Thyroid gland (tissue), 4 donors: ENCODE measurements at regions not wholly inside any gene's neighbourhood (a gene's known extent, or its start where the extent isn't known, plus 50 kb on each side); places are given as distances from the start of the nearest gene placed in this dataset.
"Not testable (repeated sequence)": the region's sequence is repeated elsewhere in the genome, so short reads cannot be mapped to it uniquely, and the experiment has no call there.

Experiments
- DNase-seq, 2 donors: peaks; one replicate each; pipeline ENCODE4 v3.0.0-alpha.2; 2019
- H3K27ac ChIP-seq, 3 donors: fragments of 200-600 bp; sonication (generic); 1 replicate in 2 of 3; 2 replicates in 1 of 3; pipeline ENCODE4 v1.5.1; 2016 to 2019; ENCODE audit warnings: mild to moderate bottlenecking in 1 of 3, moderate library complexity in 1 of 3
- H3K27me3 ChIP-seq: fragments of 200-600 bp; sonication (generic); one replicate; pipeline ENCODE4 v1.5.1; 2019
- H3K36me3 ChIP-seq, 2 donors: fragments of 200-600 bp; sonication (generic); one replicate each; pipeline ENCODE4 v1.5.1; 2016 to 2019
- H3K4me1 ChIP-seq, 2 donors: fragments of 200-600 bp; sonication (generic); one replicate each; pipeline ENCODE4 v1.5.1; 2017 to 2019
- H3K4me3 ChIP-seq, 3 donors: fragments of 200-600 bp; sonication (generic); replicated peaks in 1 of 3; 1 replicate in 2 of 3; 2 replicates in 1 of 3; pipeline ENCODE4 v1.5.1; 2016; ENCODE audit warnings: mild to moderate bottlenecking in 1 of 3
- H3K9me3 ChIP-seq: fragments of 200-600 bp; sonication (generic); one replicate; pipeline ENCODE4 v1.5.1; 2017
- POLR2A ChIP-seq, 2 donors: fragments of 450-650 bp; IDR thresholded peaks; one replicate each; pipeline ENCODE4 v1.6.1; 2017; ENCODE audit warnings: antibody characterized with exemption in 2 of 2, mild to moderate bottlenecking in 2 of 2, moderate library complexity in 1 of 2
- WGBS, 2 donors: methylation state at CpG; one replicate each; pipeline ENCODE4 v1.1.5; 2017; 5-methylcytosine and 5-hydroxymethylcytosine counted together
- intact Hi-C: fragments of 100-400 bp; cut with DNase I; formaldehyde crosslinking; loops from one replicate; pipeline ENCODE4 v1.15.1; 2023
- TF ChIP-seq, protein P1 (sequence below), 6 experiments: fragments of 200-600 bp in 3 of 6; fragments of 450-650 bp in 3 of 6; sonication (generic) in 3 of 6; IDR thresholded peaks; one replicate each; pipeline ENCODE4 v1.5.1; 2016 to 2019; ENCODE audit warnings: antibody characterized with exemption in 6 of 6, mild to moderate bottlenecking in 2 of 6, inconsistent platforms in 1 of 6, moderate library complexity in 1 of 6

DNA sequence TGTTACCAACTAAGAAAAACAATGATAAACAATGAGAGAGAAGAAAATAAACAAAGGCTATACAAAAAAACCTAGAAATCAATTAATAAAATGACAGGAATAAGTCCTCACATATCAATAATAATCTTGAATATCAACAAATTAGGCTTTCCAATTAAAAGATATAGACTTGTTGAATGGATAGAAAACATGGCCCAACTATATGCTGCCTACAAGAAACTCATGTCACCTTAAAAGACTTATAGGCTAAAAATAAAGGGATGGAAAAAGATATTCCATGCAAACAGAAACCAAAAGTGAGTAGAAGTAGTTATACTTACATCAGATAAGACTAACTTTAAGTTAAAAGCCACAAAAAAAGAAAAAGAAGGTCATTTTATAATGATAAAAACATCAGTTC, 183.9 kb downstream of the MYRFL start:
- Histone ChIP-seq H3K9me3 (no peaks in the 10 kb centered on the region), H3K27ac (no peak overlapping the region), H3K27me3 (no peaks in the 10 kb centered on the region), H3K4me3 (no peak overlapping the region), H3K4me1 (no peaks in the 10 kb centered on the region), H3K36me3 (no peaks in the 10 kb centered on the region)
- intact Hi-C loops = no loop called here
- DNase-seq = no peak
- TF ChIP-seq POLR2A (IDR thresholded peaks at IDR 0.05) = no peak
- TF ChIP-seq, protein P1, sequence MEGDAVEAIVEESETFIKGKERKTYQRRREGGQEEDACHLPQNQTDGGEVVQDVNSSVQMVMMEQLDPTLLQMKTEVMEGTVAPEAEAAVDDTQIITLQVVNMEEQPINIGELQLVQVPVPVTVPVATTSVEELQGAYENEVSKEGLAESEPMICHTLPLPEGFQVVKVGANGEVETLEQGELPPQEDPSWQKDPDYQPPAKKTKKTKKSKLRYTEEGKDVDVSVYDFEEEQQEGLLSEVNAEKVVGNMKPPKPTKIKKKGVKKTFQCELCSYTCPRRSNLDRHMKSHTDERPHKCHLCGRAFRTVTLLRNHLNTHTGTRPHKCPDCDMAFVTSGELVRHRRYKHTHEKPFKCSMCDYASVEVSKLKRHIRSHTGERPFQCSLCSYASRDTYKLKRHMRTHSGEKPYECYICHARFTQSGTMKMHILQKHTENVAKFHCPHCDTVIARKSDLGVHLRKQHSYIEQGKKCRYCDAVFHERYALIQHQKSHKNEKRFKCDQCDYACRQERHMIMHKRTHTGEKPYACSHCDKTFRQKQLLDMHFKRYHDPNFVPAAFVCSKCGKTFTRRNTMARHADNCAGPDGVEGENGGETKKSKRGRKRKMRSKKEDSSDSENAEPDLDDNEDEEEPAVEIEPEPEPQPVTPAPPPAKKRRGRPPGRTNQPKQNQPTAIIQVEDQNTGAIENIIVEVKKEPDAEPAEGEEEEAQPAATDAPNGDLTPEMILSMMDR (IDR thresholded peaks at IDR 0.05) = no peak

DNA sequence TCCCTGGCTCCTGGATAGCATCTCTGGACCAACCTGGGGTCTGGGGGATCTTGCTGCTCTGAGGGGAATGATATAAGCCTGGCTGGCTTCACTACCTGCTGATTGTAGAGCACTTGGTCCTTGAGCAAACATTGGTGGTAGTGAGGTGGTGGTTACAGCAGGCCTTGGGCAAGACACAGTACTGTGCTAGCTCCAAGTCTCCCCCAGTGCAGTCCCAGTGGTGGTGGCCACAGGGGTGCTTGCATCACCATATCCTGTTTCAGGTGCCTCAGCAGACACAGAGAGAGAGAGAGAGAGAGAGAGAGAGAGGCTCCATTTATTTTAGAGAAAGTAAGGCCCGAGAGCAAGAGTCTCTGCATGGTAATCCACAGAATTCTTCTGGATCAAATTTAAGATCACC, 186.3 kb downstream of the MYRFL start:
- no peak overlapping the region for H3K4me3 ChIP-seq
- intact Hi-C loops = no loop called here
- no peaks in the 10 kb centered on the region for H3K4me1 ChIP-seq
- TF ChIP-seq, protein P1 (IDR thresholded peaks at IDR 0.05) = no peak
- TF ChIP-seq POLR2A (IDR thresholded peaks at IDR 0.05) = no peak
- no peak overlapping the region for H3K27ac ChIP-seq
- no peaks in the 10 kb centered on the region for H3K27me3 ChIP-seq
- WGBS, 2 donors = 88 to 92% methylated on average over 1 of the region's 1 CpG
- no peaks in the 10 kb centered on the region for H3K36me3 ChIP-seq
- no peak for DNase-seq
- H3K9me3 ChIP-seq = no peaks in the 10 kb centered on the region

DNA sequence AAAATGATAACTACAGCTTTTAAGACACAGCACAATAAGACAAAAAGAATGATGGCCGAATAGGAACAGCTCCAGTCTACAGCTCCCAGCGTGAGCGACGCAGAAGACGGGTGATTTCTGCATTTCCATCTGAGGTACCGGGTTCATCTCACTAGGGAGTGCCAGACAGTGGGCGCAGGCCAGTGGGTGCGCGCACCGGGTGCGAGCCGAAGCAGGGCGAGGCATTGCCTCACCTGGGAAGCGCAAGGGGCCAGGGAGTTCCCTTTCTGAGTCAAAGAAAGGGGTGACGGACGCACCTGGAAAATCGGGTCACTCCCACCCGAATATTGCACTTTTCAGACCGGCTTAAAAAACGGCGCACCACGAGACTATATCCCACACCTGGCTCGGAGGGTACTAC, 188.0 kb downstream of the MYRFL start:
- H3K4me1 ChIP-seq, H3K36me3 ChIP-seq, H3K27me3 ChIP-seq, H3K27ac ChIP-seq, H3K9me3 ChIP-seq, intact Hi-C loops, H3K4me3 ChIP-seq, DNase-seq: not testable (repeated sequence)
- 62 to 86% methylated on average over 18 of the region's 23 CpGs for WGBS, 2 donors

DNA sequence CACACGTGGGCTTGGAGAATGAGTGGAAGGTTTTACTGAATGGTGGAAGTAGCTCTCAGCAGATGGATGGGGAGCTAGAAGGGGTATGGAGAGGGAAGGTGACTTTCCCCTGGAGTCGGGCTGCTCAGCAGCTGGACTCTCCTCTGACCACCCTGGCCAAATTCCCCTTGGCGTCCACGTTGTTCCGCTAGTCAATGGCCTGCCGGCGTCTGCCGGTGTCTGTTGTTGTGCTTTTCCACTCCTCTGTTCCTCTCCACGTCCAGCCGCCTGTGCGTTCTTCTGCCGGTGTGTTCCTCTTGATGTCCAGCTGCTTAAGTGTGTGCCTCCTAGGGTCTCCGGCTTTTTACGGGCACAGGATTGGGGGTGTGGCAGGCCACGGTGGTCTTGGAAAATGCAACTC, 203.5 kb downstream of the MYRFL start:
- Histone ChIP-seq H3K36me3 (no peaks in the 10 kb centered on the region), H3K4me1 (no peaks in the 10 kb centered on the region), H3K4me3 (no peak overlapping the region), H3K9me3 (no peaks in the 10 kb centered on the region), H3K27me3 (no peaks in the 10 kb centered on the region), H3K27ac (no peak overlapping the region)
- 90 to 93% methylated on average over 15 of the region's 15 CpGs for WGBS, 2 donors
- no peak for TF ChIP-seq POLR2A (IDR thresholded peaks at IDR 0.05)
- TF ChIP-seq, protein P1 (IDR thresholded peaks at IDR 0.05) = no peak
- intact Hi-C loops = no loop called here
- no peak for DNase-seq

DNA sequence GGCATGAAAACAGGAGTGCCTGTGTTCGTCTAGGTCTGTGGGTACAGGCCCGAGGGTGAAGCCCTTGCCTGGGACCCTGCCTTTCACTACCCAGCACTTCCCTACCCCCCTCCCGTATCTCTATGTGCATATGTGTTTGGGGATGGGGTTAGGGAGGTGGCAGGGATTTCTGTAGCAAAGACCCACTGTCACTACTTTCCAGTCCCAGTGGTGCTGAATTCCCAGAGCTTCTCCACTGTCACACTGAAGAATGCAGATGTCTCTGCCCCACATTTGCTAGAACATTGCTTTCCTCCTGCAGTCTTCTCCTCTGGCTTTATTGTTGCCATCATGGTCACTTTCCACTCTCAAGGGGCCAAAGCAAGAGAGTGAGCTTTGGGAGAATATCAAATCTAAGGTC, 203.9 kb downstream of the MYRFL start:
- intact Hi-C loops = no loop called here
- TF ChIP-seq POLR2A (IDR thresholded peaks at IDR 0.05) = no peak
- TF ChIP-seq, protein P1 (IDR thresholded peaks at IDR 0.05) = no peak
- Histone ChIP-seq H3K27me3 (no peaks in the 10 kb centered on the region), H3K4me3 (no peak overlapping the region), H3K4me1 (no peaks in the 10 kb centered on the region), H3K27ac (no peak overlapping the region), H3K36me3 (no peaks in the 10 kb centered on the region), H3K9me3 (no peaks in the 10 kb centered on the region)
- WGBS, 2 donors = 83 to 85% methylated on average over 3 of the region's 3 CpGs
- DNase-seq = no peak

DNA sequence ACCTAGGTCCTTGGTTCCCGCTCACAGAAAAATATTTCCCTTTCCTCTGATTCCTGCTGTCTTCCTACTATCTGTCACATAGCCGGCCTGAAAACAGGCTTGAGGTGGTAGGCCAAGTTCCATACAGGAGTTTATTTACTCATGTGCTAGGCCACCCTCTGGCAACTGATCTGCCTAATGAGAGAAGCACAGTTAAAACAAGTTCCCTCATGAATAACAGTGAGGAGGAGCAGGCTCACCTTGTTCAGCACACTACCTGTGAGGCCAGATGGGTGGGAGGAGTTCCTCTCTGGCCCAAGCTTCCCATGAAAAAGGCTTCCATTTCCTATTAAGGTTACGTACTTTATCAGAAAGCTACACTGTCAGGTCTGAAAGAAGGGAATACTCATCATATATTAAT, 206.0 kb downstream of the MYRFL start:
- H3K36me3 ChIP-seq = no peaks in the 10 kb centered on the region
- H3K27me3 ChIP-seq = no peaks in the 10 kb centered on the region
- TF ChIP-seq POLR2A (IDR thresholded peaks at IDR 0.05) = no peak
- TF ChIP-seq, protein P1 (IDR thresholded peaks at IDR 0.05) = no peak
- no peaks in the 10 kb centered on the region for H3K4me1 ChIP-seq
- WGBS, 2 donors = 81% methylated on average over 3 of the region's 3 CpGs
- H3K9me3 ChIP-seq = no peaks in the 10 kb centered on the region
- no peak overlapping the region for H3K27ac ChIP-seq
- intact Hi-C loops = no loop called here
- no peak for DNase-seq
- no peak overlapping the region for H3K4me3 ChIP-seq
